C4-2B (cell line): ENCODE measurements at regions not wholly inside any gene's neighbourhood (a gene's known extent, or its start where the extent isn't known, plus 50 kb on each side); places are given as distances from the start of the nearest gene placed in this dataset.

Experiments
- H3K27ac ChIP-seq: fragments of 450-650 bp; 2 replicates; pipeline ENCODE4 v1.5.1; 2017
- ZFX ChIP-seq: fragments of 450-650 bp; IDR thresholded peaks from 2 replicates; pipeline ENCODE4 v1.6.1; 2017
- TF ChIP-seq, protein P1 (sequence below): fragments of 450-650 bp; conservative IDR thresholded peaks from 2 replicates; pipeline ENCODE4 v1.5.1; 2017; ENCODE audit warnings: mild to moderate bottlenecking

GRCh38 chr2:194015751-194016150 is 1641.3 kb upstream of the SLC39A10 start:
- H3K27ac ChIP-seq = no peak overlapping the region
- TF ChIP-seq, protein P1, sequence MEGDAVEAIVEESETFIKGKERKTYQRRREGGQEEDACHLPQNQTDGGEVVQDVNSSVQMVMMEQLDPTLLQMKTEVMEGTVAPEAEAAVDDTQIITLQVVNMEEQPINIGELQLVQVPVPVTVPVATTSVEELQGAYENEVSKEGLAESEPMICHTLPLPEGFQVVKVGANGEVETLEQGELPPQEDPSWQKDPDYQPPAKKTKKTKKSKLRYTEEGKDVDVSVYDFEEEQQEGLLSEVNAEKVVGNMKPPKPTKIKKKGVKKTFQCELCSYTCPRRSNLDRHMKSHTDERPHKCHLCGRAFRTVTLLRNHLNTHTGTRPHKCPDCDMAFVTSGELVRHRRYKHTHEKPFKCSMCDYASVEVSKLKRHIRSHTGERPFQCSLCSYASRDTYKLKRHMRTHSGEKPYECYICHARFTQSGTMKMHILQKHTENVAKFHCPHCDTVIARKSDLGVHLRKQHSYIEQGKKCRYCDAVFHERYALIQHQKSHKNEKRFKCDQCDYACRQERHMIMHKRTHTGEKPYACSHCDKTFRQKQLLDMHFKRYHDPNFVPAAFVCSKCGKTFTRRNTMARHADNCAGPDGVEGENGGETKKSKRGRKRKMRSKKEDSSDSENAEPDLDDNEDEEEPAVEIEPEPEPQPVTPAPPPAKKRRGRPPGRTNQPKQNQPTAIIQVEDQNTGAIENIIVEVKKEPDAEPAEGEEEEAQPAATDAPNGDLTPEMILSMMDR = no peak
- no peak for TF ChIP-seq ZFX

DNA sequence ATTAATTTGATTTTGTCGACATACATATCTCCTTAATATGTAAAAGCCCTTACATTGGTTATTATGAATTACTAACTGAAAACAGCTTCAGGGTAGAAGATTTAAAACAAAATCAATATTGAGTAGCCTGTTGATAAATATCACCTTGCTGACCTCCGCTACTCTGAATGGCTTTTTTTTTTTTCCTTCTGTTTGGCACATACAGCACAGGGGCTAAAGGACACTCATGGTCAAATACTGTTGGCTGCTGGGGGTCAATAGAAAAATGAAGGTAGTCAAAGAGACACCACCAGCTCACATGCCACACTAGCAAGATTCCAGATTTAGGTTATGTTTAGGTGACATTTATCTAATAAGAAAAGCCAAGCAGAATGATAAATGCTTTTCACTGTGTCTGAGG is 1642.4 kb upstream of the SLC39A10 start:
- TF ChIP-seq, protein P1 = no peak
- TF ChIP-seq ZFX = no peak
- H3K27ac ChIP-seq = no peak overlapping the region

GRCh38 chr2:194004590-194005206 is 1652.3 kb upstream of the SLC39A10 start:
- no peak overlapping the region for H3K27ac ChIP-seq
- TF ChIP-seq, protein P1 = no peak
- TF ChIP-seq ZFX = no peak

- TF ChIP-seq ZFX = no peak
- TF ChIP-seq, protein P1 = no peak
Measured at GRCh38 chr2:194003911-194004310, 1653.1 kb upstream of the SLC39A10 start.

GRCh38 chr2:194002699-194003368 is 1654.2 kb upstream of the SLC39A10 start:
- TF ChIP-seq, protein P1 = no peak
- TF ChIP-seq ZFX = no peak
- H3K27ac ChIP-seq = no peak overlapping the region

More at GRCh38 chr2:194003911-194004310, 1653.1 kb upstream of the SLC39A10 start:
- H3K27ac ChIP-seq = no peak overlapping the region

DNA sequence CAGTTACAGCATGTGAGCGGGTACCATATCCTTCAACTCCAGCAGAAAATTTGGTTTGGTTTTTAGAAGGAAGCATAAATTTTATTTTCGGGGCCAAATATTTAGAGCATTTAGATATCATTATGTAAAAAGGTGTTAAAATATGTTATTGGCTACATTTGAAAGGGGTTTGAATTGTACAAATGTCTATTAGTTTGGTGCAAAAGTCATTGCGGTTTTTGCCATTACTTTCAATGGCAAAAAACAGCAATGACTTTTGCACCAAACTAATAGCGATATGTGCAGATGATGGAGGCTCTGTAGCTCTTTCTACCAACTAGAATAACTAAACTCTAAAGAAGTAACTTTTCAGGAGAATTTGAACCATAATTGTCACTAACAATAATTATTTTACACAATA is 1666.2 kb upstream of the SLC39A10 start:
- no peak overlapping the region for H3K27ac ChIP-seq
- TF ChIP-seq ZFX = no peak

- TF ChIP-seq, protein P1 = no peak
- no peak for TF ChIP-seq ZFX
- H3K27ac ChIP-seq = no peak overlapping the region
Measured at GRCh38 chr2:193989645-193990044, 1667.4 kb upstream of the SLC39A10 start.

GRCh38 chr2:193988784-193989183 is 1668.2 kb upstream of the SLC39A10 start:
- H3K27ac ChIP-seq = no peak overlapping the region
- TF ChIP-seq, protein P1 = no peak
- TF ChIP-seq ZFX = no peak
